ENCODE measurements at regions not wholly inside any gene's neighbourhood (a gene's known extent, or its start where the extent isn't known, plus 50 kb on each side); places are given as distances from the start of the nearest gene placed in this dataset.
A peak's percentile ranks its signal among the peaks of the same experiment; 100 is the strongest.

DNA sequence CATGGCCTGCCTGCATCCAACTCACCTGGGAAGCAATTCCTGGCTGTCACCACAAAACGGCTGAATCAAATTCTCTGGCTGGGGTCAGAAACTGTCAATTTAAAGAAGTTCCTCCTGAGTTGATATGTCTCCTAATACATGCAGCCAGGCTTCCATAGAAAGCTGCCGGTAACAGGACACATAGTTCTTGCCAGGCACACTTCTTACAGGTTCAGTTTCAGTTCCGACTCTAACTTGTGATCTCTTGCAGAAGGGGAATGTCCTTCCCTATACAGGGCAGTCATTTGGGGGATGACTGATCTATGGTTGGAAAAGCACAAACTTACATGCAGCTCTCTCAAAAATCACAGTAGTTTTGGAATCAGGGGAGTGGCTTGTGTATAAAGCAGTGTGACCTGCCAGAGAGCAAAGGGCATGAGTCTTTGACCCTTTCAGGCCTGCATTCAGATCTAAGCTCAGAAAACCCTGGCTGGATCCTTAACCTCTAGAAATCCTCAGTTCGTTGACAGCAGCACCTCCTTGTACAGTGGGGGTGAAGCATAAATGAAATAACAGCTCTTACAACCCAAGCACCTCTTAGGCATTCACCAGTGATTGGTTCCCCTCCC, 195.6 kb downstream of the SCP2D1 start:
- Histone ChIP-seq H3K36me3 (replicated peaks in 1 of 2) (no peaks in the 10 kb centered on the region), H3K27me3 (no peaks in the 10 kb centered on the region), H3K27ac (no peak overlapping the region), H3K9me3 (replicated peaks in 1 of 3) (no peaks in the 10 kb centered on the region), H3K4me3 (no peak overlapping the region), H3K4me1 (replicated peaks in 1 of 2) (peaks cover 4 to 8% of the 10 kb centered on the region in 2 donors)
- WGBS, 4 donors: 62 to 75% (median 70%) methylated on average over 4 of the region's 4 CpGs
- no peak for TF ChIP-seq CTCF (IDR thresholded peaks at IDR 0.05)
- no peak for TF ChIP-seq POLR2A (IDR thresholded peaks at IDR 0.05)
- DNase-seq: peak in 1 of 7 donors; percentile 20
- intact Hi-C loops (cut with DNase I): no loop called here

GRCh38 chr20:19012676-19013075, 199.1 kb downstream of the SCP2D1 start:
- peaks cover 14 to 15% of the 10 kb centered on the region in 2 donors for H3K4me1 ChIP-seq (replicated peaks in 1 of 2)
- 29 to 39% (median 37%) methylated on average over 7 of the region's 7 CpGs for WGBS, 4 donors
- peak overlapping the region in 1 of 5 donors; percentile 63 for H3K27ac ChIP-seq
- TF ChIP-seq POLR2A (IDR thresholded peaks at IDR 0.05): peak in 1 of 2 donors; percentile 17
- TF ChIP-seq CTCF (IDR thresholded peaks at IDR 0.05): no peak
- H3K4me3 ChIP-seq: no peak overlapping the region
- H3K9me3 ChIP-seq (replicated peaks in 1 of 3): no peaks in the 10 kb centered on the region
- H3K36me3 ChIP-seq (replicated peaks in 1 of 2): no peaks in the 10 kb centered on the region
- intact Hi-C loops (cut with DNase I): no loop called here
- H3K27me3 ChIP-seq: no peaks in the 10 kb centered on the region
- DNase-seq: peak in 6 of 7 donors; percentile 38 to 67 (median 49)

- H3K27ac ChIP-seq: no peak overlapping the region
- H3K4me1 ChIP-seq (replicated peaks in 1 of 2): peaks cover 14 to 15% of the 10 kb centered on the region in 2 donors
- H3K4me3 ChIP-seq: no peak overlapping the region
- intact Hi-C loops (cut with DNase I): no loop called here
- TF ChIP-seq CTCF (IDR thresholded peaks at IDR 0.05) (no peak), POLR2A (IDR thresholded peaks at IDR 0.05) (no peak)
- H3K36me3 ChIP-seq (replicated peaks in 1 of 2): no peaks in the 10 kb centered on the region
- DNase-seq: no peak
- H3K27me3 ChIP-seq: no peaks in the 10 kb centered on the region
- 82 to 94% (median 87%) methylated on average over 2 of the region's 2 CpGs for WGBS, 4 donors
- no peaks in the 10 kb centered on the region for H3K9me3 ChIP-seq (replicated peaks in 1 of 3)
These were observed 198.5 kb upstream of the SLC24A3 start for GRCh38 chr20:19013907-19014306.

GRCh38 chr20:19015351-19016139, 196.9 kb upstream of the SLC24A3 start:
- peak overlapping the region in 1 of 5 donors; percentile 61 for H3K27ac ChIP-seq
- no peak overlapping the region for H3K4me3 ChIP-seq
- WGBS, 4 donors: 29 to 44% (median 38%) methylated on average over 6 to 11 of the region's 11 CpGs
- H3K9me3 ChIP-seq (replicated peaks in 1 of 3): no peaks in the 10 kb centered on the region
- H3K27me3 ChIP-seq: no peaks in the 10 kb centered on the region
- peak; percentile 60 to 87 (median 74) for DNase-seq
- intact Hi-C loops (cut with DNase I): no loop called here
- H3K36me3 ChIP-seq (replicated peaks in 1 of 2): no peaks in the 10 kb centered on the region
- peaks cover 14 to 15% of the 10 kb centered on the region in 2 donors for H3K4me1 ChIP-seq (replicated peaks in 1 of 2)
- TF ChIP-seq POLR2A (IDR thresholded peaks at IDR 0.05) (no peak), CTCF (IDR thresholded peaks at IDR 0.05) (no peak)

Measured in adrenal gland (tissue), 9 donors.